Mesendoderm (in vitro differentiated cells): ENCODE measurements at regions not wholly inside any gene's neighbourhood (a gene's known extent, or its start where the extent isn't known, plus 50 kb on each side); places are given as distances from the start of the nearest gene placed in this dataset.

Source experiments
- DNase-seq: peaks from one replicate; pipeline ENCODE4 v3.0.0; 2013
- H2AK5ac ChIP-seq: 2 replicates; pipeline ENCODE4 v1.6.1; 2013; ENCODE audit warnings: low read length, inconsistent platforms
- H2BK120ac ChIP-seq: 2 replicates; pipeline ENCODE4 v1.6.1; 2013; ENCODE audit warnings: low read depth, mild to moderate bottlenecking, low read length, moderate library complexity, mixed read lengths
- H2BK15ac ChIP-seq: replicated peaks from 2 replicates; pipeline ENCODE4 v1.6.1; 2013; ENCODE audit warnings: low read depth, mild to moderate bottlenecking, moderate library complexity
- H2BK5ac ChIP-seq: 2 replicates; pipeline ENCODE4 v1.6.1; 2013; ENCODE audit warnings: low read length, inconsistent platforms
- H3K18ac ChIP-seq: 2 replicates; pipeline ENCODE4 v1.6.1; 2013; ENCODE audit warnings: mild to moderate bottlenecking, low read length, mixed read lengths
- H3K23ac ChIP-seq: one replicate; pipeline ENCODE4 v1.6.1; 2013; ENCODE audit warnings: low read length
- H3K27ac ChIP-seq: 2 replicates; pipeline ENCODE4 v1.5.1; 2013; ENCODE audit warnings: low read depth, mild to moderate bottlenecking, inconsistent platforms, low read length, moderate library complexity
- H3K27me3 ChIP-seq: 2 replicates; pipeline ENCODE4 v1.6.1; 2013; ENCODE audit warnings: low read length, control low read depth, mild to moderate bottlenecking, inconsistent platforms; ENCODE audit not compliant: insufficient read depth, poor library complexity
- H3K36me3 ChIP-seq: 2 replicates; pipeline ENCODE4 v1.6.1; 2013; ENCODE audit warnings: low read length, inconsistent platforms; ENCODE audit not compliant: control insufficient read depth, insufficient read depth
- H3K4ac ChIP-seq: one replicate; pipeline ENCODE4 v1.6.1; 2013; ENCODE audit warnings: low read depth, mild to moderate bottlenecking, low read length, moderate library complexity
- H3K4me1 ChIP-seq: 2 replicates; pipeline ENCODE4 v1.6.1; 2013; ENCODE audit warnings: low read depth, low read length, inconsistent platforms; ENCODE audit not compliant: control insufficient read depth
- H3K4me2 ChIP-seq: 2 replicates; pipeline ENCODE4 v1.6.1; 2013; ENCODE audit warnings: low read length
- H3K4me3 ChIP-seq: 2 replicates; pipeline ENCODE4 v1.5.1; 2013; ENCODE audit warnings: mild to moderate bottlenecking, low read length
- H3K56ac ChIP-seq: one replicate; pipeline ENCODE4 v1.6.1; 2013; ENCODE audit warnings: low read length
- H3K79me1 ChIP-seq: 2 replicates; pipeline ENCODE4 v1.6.1; 2013; ENCODE audit warnings: low read length, inconsistent platforms
- H3K79me2 ChIP-seq: 2 replicates; pipeline ENCODE4 v1.6.1; 2013; ENCODE audit warnings: mild to moderate bottlenecking, low read length; ENCODE audit not compliant: control insufficient read depth, insufficient read depth
- H3K9ac ChIP-seq: 2 replicates; pipeline ENCODE4 v1.6.1; 2013; ENCODE audit warnings: low read length, inconsistent platforms
- H4K5ac ChIP-seq: one replicate; pipeline ENCODE4 v1.6.1; 2013; ENCODE audit warnings: low read length
- H4K8ac ChIP-seq: one replicate; pipeline ENCODE4 v1.6.1; 2013; ENCODE audit warnings: low read depth, mild to moderate bottlenecking, control low read depth, low read length, moderate library complexity
- WGBS: extraction: QIAGEN DNeasy Blood & Tissue Kit; methylation state at CpG from one replicate; pipeline ENCODE4 v1.1.7; 2013; ENCODE audit warnings: low lambda C conversion rate, missing lambda C conversion rate; ENCODE audit not compliant: insufficient coverage; ENCODE audit errors: extremely low coverage; 5-methylcytosine and 5-hydroxymethylcytosine counted together

- H2BK15ac ChIP-seq: no peak overlapping the region
- H3K9ac ChIP-seq: no peak overlapping the region
- no peak for DNase-seq
- WGBS: no CpG with 5 or more reads among the region's 2 CpGs
- H3K4me2 ChIP-seq: no peak overlapping the region
- H2BK5ac ChIP-seq: no peak overlapping the region
- no peak overlapping the region for H3K4ac ChIP-seq
- H3K79me1 ChIP-seq: no peaks in the 10 kb centered on the region
- H3K27ac ChIP-seq: no peak overlapping the region
- H3K56ac ChIP-seq: no peak overlapping the region
- H4K5ac ChIP-seq: no peak overlapping the region
- no peaks in the 10 kb centered on the region for H3K4me1 ChIP-seq
- H3K27me3 ChIP-seq: no peaks in the 10 kb centered on the region
- no peaks in the 10 kb centered on the region for H3K79me2 ChIP-seq
- no peak overlapping the region for H2BK120ac ChIP-seq
- no peak overlapping the region for H3K4me3 ChIP-seq
- H2AK5ac ChIP-seq: no peak overlapping the region
- H3K23ac ChIP-seq: no peak overlapping the region
- H3K18ac ChIP-seq: no peak overlapping the region
- H4K8ac ChIP-seq: no peak overlapping the region
- no peaks in the 10 kb centered on the region for H3K36me3 ChIP-seq
Observed at GRCh38 chr10:109174526-109174925, 748.8 kb downstream of the XPNPEP1 start.

- Histone ChIP-seq H3K4me1 (no peaks in the 10 kb centered on the region), H3K9ac (no peak overlapping the region), H2BK5ac (no peak overlapping the region), H3K4me2 (no peak overlapping the region), H4K8ac (no peak overlapping the region), H3K18ac (no peak overlapping the region), H3K36me3 (no peaks in the 10 kb centered on the region), H2BK120ac (no peak overlapping the region), H3K23ac (no peak overlapping the region), H4K5ac (no peak overlapping the region), H3K79me2 (no peaks in the 10 kb centered on the region), H3K4ac (no peak overlapping the region), H3K79me1 (no peaks in the 10 kb centered on the region), H3K27ac (no peak overlapping the region), H3K4me3 (no peak overlapping the region), H2BK15ac (no peak overlapping the region), H3K56ac (no peak overlapping the region), H2AK5ac (no peak overlapping the region), H3K27me3 (no peaks in the 10 kb centered on the region)
- no peak for DNase-seq
- WGBS: no CpG with 5 or more reads among the region's 2 CpGs
Observed at GRCh38 chr10:109173937-109174336, 749.4 kb downstream of the XPNPEP1 start.

- no peaks in the 10 kb centered on the region for H3K27me3 ChIP-seq
- no peaks in the 10 kb centered on the region for H3K4me1 ChIP-seq
- no peak overlapping the region for H2AK5ac ChIP-seq
- no peaks in the 10 kb centered on the region for H3K79me2 ChIP-seq
- no peak overlapping the region for H4K8ac ChIP-seq
- H2BK15ac ChIP-seq: no peak overlapping the region
- H3K36me3 ChIP-seq: no peaks in the 10 kb centered on the region
- H4K5ac ChIP-seq: no peak overlapping the region
- no peak overlapping the region for H3K4me3 ChIP-seq
- H3K4me2 ChIP-seq: no peak overlapping the region
- no CpG with 5 or more reads among the region's 2 CpGs for WGBS
- no peak overlapping the region for H3K27ac ChIP-seq
- H2BK120ac ChIP-seq: no peak overlapping the region
- H3K9ac ChIP-seq: no peak overlapping the region
- H3K23ac ChIP-seq: no peak overlapping the region
- no peak overlapping the region for H3K56ac ChIP-seq
- no peak overlapping the region for H3K4ac ChIP-seq
- no peak overlapping the region for H2BK5ac ChIP-seq
- no peak overlapping the region for H3K18ac ChIP-seq
- DNase-seq: no peak
- H3K79me1 ChIP-seq: no peaks in the 10 kb centered on the region
Observed at GRCh38 chr10:109173121-109173520, 750.2 kb downstream of the XPNPEP1 start.

- H3K23ac ChIP-seq: no peak overlapping the region
- H2BK15ac ChIP-seq: no peak overlapping the region
- H2BK120ac ChIP-seq: no peak overlapping the region
- no peak overlapping the region for H3K4ac ChIP-seq
- H3K27me3 ChIP-seq: no peaks in the 10 kb centered on the region
- H2AK5ac ChIP-seq: no peak overlapping the region
- H3K4me3 ChIP-seq: no peak overlapping the region
- no peaks in the 10 kb centered on the region for H3K79me1 ChIP-seq
- no peak overlapping the region for H3K18ac ChIP-seq
- no peak overlapping the region for H3K27ac ChIP-seq
- no peak overlapping the region for H4K5ac ChIP-seq
- H3K36me3 ChIP-seq: no peaks in the 10 kb centered on the region
- H3K9ac ChIP-seq: no peak overlapping the region
- H3K4me1 ChIP-seq: no peaks in the 10 kb centered on the region
- H2BK5ac ChIP-seq: no peak overlapping the region
- H4K8ac ChIP-seq: no peak overlapping the region
- no peak overlapping the region for H3K56ac ChIP-seq
- DNase-seq: no peak
- H3K4me2 ChIP-seq: no peak overlapping the region
- H3K79me2 ChIP-seq: no peaks in the 10 kb centered on the region
Observed at GRCh38 chr10:109166935-109167334, 756.4 kb downstream of the XPNPEP1 start.

GRCh38 chr10:109159351-109159750 lies 764.0 kb downstream of the XPNPEP1 start:
- Histone ChIP-seq H3K23ac (no peak overlapping the region), H3K4me1 (no peaks in the 10 kb centered on the region), H3K18ac (no peak overlapping the region), H2BK120ac (no peak overlapping the region), H3K4me3 (no peak overlapping the region), H4K8ac (no peak overlapping the region), H3K27me3 (no peaks in the 10 kb centered on the region), H3K27ac (no peak overlapping the region), H3K4me2 (no peak overlapping the region), H2AK5ac (no peak overlapping the region), H2BK5ac (no peak overlapping the region), H3K79me1 (no peaks in the 10 kb centered on the region), H4K5ac (no peak overlapping the region), H2BK15ac (no peak overlapping the region), H3K79me2 (no peaks in the 10 kb centered on the region), H3K9ac (no peak overlapping the region), H3K4ac (no peak overlapping the region), H3K56ac (no peak overlapping the region), H3K36me3 (no peaks in the 10 kb centered on the region)
- peak; percentile 37 for DNase-seq
- no CpG with 5 or more reads among the region's 4 CpGs for WGBS

GRCh38 chr10:109156396-109156795 lies 766.9 kb downstream of the XPNPEP1 start:
- DNase-seq: no peak
- H3K4me1 ChIP-seq: no peaks in the 10 kb centered on the region
- no peaks in the 10 kb centered on the region for H3K79me2 ChIP-seq
- no peak overlapping the region for H3K18ac ChIP-seq
- no peak overlapping the region for H3K23ac ChIP-seq
- no peak overlapping the region for H3K27ac ChIP-seq
- H3K4me2 ChIP-seq: no peak overlapping the region
- H3K27me3 ChIP-seq: no peaks in the 10 kb centered on the region
- no peak overlapping the region for H3K4me3 ChIP-seq
- WGBS: no CpG with 5 or more reads among the region's 3 CpGs
- H3K79me1 ChIP-seq: no peaks in the 10 kb centered on the region
- no peak overlapping the region for H3K56ac ChIP-seq
- no peak overlapping the region for H3K9ac ChIP-seq
- H2AK5ac ChIP-seq: no peak overlapping the region
- H4K8ac ChIP-seq: no peak overlapping the region
- H4K5ac ChIP-seq: no peak overlapping the region
- H2BK15ac ChIP-seq: no peak overlapping the region
- no peak overlapping the region for H2BK120ac ChIP-seq
- no peak overlapping the region for H2BK5ac ChIP-seq
- no peaks in the 10 kb centered on the region for H3K36me3 ChIP-seq
- H3K4ac ChIP-seq: no peak overlapping the region
